Hematopoietic multipotent progenitor cell treated with erythropoietin and hydrocortisone succinate and interleukin-3 and kit ligand, for 15 days (in vitro differentiated cells): ENCODE measurements at regions not wholly inside any gene's neighbourhood (a gene's known extent, or its start where the extent isn't known, plus 50 kb on each side); places are given as distances from the start of the nearest gene placed in this dataset.

Experiments
- DNase-seq: peaks from one replicate; pipeline ENCODE4 v3.0.0-alpha.2; 2015; ENCODE audit warnings: low spot score

DNA sequence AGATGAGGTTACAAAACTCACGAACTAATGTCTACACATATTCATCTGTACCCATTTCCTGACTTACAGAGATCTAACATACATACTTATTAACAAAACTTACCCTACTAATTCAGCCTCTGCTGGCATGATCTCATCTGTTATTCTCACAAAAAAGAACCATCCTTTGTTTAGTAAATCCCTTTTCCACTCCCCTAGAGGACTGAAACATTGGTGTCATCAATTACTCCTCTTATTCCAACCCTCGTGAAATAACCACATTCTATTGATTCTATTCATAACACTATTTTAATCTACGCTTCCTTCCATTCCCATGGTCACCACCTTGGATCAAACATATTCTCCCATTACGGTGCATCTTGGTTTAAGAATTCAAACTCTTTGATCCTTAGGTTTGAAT is 505.9 kb downstream of the SI start:
- no peak for DNase-seq

DNA sequence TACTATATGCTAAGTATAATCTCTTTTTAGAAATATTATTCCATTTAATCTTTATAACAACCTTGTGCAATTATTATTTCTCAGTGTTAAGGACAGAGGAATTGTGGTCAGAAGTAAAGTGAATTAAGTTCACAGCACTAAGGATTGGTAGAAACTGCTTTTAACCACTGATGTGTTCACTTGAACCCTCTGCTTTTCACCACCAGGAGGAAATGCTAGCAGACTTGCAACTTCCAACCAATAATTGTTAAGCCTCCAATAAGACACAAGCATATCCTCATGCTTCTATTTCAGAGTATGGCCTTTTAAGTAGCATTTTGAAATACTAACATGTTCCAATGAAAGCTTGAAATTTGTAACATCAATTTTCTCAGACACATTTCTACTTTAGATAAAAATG is 527.4 kb downstream of the SI start:
- no peak for DNase-seq

DNA sequence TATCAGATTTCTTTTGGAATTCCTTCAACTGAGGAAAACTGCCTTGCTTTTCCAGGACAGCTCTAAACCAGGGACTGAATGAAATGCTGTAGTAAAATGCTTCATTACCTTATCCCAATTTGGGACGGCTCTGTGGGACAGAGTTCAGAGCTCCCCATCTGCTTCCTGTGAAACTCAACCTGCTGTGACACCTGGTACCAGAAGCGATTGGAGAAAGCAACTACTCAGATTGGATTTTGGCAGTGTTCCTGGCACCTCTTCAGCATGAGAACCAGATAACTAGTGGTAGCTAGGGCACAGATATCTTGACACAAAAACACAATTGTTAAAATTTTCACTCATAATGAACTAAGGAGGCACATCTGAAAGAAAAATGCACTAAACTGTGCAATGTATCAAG is 539.1 kb downstream of the SI start:
- no peak for DNase-seq

DNA sequence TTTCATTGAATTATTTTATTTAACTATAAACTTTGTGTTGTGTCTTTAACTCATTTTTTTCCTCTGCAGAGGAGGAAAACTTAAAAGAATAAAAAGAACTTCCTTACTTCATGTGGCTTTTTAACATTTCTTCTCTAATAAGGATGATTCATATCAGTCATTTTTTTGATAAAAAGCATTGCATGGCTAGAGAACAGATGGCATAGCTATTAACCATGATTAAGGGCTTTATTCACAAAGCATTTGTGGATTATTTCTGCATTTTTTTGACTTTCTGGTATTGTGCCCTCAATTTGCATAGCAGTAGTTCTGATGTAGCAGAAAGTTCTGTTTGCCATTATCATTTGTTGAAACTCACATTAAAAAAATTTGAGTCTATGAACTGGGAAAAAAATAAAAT is 540.8 kb downstream of the SI start:
- no peak for DNase-seq

DNA sequence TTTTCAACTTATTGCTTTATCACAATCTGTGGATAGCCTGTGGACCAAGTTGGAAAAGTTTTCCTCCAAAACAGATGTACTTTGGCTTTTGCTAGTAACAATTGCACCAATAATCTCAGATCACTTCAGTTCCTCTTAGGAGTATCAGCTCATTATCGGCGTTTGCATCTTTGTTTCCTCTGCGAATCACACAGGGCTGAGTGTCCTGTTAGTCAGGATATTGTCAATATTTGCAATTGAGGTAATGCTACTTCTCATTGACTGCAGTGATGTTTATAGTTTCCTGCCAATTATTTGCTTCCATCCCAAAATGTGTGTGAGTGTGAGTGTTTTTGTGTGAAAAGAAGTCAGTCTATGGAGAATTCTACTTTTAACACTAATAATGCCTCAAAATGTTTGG is 545.0 kb downstream of the SI start:
- DNase-seq, result no peak

DNA sequence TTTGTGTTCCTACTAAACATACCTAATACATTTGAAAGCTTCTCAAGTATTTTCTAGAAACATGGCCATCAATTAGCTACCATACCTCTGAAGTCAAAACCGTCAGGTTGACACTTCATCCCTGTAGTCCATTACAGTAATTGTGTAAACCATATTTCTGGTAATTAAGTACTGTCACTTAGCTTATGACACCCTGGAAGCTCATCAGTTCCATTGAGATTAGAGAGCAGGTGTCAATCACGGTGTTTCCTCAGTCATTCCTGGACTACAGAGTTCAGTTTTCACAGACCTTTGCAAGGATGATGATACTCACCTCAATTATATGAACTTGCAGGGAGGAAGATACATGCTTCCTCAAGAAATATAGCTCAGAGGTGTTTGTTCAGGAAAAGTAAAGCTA is 552.0 kb downstream of the SI start:
- DNase-seq, result no peak

DNA sequence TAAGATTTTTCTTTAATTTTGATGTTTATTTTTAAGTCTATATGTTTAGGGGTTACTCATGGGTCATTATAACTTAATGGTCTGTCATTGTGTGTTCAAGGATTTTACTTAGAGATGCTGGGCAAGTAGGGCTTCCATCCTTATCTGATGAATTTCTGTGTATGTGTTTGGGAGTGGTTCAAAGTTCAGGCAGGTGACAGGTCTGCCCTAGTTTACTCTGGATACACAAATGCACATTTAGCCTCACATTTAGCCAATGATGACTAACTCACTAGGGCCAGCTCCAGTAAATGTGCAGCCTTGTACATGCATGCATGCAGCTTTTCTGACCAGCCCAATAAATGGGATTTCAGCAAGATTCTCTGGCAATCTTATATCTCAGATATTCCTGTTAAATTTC is 554.1 kb downstream of the SI start:
- DNase-seq, result no peak

DNA sequence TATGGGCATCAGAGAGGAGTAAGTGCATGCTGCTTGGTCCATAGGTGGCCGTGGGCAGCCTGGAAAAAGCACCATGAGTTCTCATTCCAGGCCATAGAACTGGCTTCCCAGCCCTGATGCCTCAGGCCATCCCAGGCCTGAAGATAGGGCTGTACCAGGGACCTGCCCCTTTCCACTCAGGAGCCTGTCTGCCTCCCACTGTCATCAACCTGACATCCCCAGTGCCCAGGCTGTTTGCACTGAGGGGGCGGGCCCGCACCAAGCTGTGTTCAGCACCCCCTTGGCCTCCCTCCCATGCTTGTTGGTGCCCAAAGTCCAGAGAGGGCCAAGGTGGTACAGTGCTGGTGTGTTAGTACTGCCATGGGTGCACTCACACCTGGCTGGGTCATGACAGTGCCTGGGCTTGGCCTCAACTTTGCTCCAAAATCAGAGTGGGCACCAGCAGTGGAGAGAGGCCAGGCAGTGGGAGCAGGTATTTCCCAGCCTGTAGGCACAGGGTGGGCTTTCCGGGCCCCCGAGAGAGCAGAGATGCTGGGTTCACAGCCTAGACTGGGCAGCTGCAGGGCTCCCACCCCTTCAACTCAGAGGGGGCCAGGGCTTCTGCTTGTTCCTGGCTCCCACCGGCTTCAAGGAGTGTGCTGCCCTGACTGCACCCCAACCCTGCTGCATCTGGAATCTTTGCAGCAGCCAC is 556.1 kb downstream of the SI start:
- DNase-seq, result no peak

DNA sequence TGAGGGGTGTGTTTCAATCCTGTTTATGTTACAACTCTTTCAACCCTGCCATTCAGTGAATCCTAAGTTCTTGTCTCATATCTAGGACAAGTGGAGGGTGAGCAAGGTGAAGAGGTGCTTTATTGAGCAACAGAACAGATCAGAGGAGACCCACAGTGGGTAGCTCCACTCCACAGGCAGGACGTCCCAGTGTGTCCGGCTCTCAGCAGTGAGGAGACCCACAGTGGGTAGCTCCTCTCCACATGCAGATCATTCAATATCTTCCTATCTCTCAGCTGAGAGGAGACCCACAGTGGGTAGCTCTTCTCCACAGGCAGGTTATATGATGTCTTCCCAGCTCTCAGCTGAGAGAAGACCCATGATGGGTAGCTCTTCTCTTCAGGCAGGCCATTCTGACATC is 556.7 kb downstream of the SI start:
- DNase-seq, result no peak

DNA sequence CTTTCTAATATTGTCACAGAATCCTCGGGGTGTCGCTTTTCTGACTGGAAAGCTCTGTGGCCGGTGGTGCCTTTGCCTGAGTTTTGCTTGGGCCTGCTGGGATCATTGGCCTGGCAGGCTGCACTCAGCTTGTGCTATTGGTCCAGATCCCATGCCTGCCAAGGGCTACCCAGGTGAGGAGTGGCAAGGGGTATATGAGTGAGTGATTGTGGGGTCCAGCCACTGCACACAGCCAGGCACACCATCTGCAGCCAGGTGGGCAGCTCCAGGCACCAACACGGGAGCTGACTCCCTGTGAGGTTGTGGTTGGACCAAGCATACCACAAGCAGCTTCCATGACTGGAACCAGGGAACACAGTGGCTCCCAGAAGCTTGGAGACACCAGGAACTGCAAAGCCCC is 557.2 kb downstream of the SI start:
- DNase-seq, result no peak

DNA sequence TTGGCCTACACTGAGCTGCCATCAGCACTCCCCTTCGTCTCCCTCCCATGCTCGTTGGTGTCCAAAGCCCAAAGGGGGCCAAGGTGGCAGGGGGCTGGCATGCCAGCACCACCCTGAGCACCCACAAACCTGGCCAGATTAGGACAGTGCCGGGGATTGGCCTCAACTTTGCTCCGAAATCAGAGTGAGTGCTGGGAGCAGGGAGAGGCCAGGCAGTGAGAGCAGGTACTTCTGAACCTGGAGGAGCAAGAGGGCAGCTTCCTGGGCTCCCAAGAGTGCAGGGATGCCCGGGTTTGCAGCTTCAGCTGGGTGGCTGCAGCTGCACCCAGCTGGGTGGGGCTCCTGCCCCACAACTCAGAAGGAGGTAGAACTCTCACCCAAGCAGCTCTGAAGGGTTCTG is 563.0 kb downstream of the SI start:
- DNase-seq, result no peak

DNA sequence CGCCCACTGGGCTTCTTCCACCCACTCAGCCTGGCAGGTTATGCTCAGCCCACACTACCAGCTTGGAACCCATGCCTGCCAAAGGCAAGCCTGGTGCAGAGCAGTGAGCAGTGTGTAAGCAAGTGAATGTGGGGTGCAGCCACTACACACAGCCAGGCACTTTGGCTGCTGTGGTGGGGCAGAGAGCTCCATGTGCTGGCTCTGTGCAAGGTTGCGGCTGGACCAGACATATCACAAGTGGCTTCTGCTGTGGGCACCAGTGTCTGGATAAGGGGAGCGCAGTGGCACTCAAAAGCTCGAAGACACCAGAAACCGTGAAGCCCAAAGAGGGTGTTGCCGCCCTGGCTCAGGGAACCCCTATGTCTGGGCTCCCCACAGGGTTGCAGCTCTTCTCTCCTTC is 563.7 kb downstream of the SI start:
- no peak for DNase-seq

DNA sequence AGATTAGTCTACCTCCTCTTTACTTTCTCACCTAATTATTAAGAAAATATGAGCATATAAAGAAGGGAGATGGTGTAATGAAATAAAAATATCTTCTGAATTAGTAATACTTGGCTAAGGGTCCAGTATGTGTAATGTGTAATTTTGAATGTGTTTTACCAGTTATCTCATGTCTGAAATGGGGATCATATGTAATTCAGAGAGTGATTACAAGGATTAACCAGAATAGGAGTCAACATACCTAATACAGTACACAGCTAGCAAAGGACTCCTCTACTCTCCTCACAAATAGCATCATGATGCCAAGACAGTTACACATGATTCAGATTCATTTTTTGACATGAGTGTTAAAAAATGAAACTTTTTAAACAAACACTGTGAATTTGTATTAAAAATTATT is 570.4 kb downstream of the SI start:
- DNase-seq, result no peak

DNA sequence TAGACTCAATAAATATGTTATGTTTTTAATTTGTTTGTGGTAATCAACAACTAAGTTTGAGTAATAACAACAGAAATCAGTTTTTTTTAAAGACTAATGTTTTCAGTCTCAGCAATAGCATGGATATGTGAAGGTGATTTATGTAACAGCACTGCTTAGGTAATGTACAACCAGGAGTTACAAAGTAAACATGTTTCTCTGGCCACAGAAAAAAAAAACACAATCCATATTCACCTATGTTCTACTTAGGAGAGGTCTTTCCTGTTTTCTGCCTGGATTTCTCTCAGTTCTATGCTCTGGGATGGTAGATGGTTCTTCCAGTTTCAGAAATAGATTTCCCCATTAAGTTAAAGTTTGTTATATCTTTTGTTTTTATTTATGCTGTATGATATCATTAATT is 579.4 kb downstream of the SI start:
- DNase-seq, result no peak

DNA sequence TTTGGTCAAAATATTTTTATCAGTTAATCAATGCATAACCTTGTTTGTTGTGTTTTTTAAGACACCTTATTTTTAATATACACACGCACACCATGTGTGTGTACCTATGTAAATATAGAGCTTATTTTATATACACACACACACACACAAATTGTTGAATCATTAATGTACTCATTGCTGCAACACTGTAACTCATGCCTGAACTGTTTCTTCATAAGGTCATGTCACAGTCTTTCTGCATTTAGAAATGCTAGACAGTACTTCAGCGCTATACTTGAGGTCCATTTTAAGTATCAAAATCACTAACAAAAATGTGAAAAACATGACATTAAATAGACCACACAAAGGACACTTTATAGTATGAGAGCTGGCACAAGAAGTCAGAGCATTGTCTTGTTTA is 589.4 kb downstream of the SI start:
- DNase-seq, result no peak

DNA sequence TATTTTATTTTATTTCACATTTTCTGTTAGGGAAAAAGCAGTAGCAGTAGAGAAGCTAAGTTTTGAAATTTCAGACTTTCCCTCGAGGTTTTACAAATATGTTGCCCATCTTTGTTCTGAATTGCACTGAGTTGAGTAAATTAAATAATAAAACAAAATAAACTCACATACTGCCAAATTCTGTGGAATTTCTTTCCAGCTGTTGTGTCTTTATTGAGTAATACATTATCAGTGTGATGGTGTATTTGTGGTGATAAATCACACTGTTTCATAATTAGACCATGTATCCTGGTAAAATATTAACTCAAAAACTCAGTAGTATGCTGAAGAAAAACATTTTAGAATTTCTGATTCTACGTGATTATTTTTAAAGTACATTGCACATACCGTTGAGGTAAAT is 592.1 kb downstream of the SI start:
- DNase-seq, result no peak

DNA sequence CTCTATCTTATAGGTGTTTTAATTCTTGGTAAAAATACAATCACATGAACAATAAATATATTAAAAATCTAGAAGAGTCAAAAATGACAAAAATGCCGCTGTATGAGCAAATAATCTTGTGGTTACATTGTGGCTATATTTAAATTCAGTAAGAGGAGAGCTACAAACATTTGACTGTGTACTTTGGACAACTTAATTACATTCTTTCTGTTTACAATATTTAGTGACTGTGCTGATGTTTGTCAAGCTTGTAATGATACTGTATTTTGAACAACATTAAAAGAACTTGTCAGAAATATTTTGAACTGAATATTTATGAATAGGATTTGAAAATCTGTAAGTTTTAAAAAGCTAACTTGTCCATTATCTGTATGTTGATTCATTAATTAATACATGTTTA is 598.3 kb downstream of the SI start:
- no peak for DNase-seq

DNA sequence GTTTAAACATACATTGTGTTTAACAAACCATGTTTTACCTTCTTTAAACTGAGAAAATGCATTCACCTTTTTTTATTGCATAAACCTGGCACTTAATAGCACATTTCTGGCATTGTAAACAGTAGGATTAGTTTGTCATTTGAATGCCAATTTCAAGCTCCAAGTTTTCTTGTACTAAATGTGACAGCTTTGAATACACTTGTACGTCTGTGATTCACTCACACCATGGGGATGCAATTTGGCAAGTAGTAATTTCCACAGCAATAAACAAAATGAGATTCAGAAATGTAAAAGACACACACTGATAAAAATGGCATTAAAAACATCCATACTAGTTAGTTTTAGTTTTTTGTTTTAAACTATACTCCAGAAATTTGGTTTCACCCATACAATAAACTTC is 598.9 kb downstream of the SI start:
- no peak for DNase-seq

DNA sequence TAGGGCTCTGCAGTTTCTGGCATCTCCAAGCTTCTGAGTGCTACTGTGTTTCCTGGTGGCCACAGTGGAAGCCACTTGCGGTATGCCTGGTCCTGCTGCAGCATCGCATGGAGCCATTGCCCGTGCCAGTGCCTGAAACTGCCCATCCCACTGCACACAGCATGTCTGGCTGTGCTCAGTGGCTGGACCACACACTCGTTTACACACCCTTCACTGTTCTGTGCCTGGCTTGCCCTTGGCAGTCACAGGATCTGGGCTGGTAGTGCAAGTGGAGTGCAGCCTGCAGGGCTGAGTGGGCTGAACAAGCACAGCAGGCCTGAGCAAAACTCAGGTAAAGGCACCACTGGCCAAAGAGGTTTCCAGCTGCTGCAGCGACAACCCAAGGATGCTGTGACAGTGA is 600.0 kb downstream of the SI start:
- DNase-seq, result no peak

DNA sequence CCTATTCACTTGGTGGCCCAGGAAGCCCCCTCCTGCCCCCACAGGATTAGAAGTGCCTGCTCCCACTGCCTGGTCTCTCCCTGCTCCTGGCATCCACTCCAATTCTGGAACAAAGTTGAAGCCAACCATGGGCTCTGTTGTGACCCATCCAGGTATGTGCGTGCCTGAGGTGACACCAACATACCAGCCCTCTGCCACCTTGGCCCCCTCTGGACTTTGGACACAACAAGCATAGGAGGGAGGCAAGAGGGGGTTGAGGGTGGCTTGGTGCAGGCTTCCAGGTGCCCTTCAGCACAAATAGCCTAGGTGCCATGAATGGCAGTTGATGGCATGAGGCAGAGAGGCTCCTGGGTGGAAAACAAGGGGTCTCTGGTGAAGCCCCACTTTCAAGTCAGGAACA is 600.9 kb downstream of the SI start:
- no peak for DNase-seq

DNA sequence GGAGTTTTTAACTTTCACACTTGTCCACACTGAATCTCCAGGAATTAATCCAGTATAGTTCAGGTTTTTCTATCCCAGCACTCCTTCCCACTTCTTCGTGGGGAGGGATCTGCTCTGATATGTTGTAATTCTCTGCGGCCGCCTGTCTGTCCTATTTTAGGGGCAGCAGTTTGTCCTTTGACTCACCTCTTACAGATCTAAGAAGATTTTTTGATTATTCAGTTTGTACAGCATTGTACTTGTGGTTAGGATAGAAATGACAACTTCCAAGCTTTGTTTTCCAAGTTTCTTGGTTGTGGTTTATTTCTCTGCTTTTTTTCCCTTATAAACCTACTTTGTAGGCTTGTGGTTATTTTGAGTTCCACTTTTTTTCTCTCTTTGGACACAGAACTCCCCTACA is 601.7 kb downstream of the SI start:
- no peak for DNase-seq

DNA sequence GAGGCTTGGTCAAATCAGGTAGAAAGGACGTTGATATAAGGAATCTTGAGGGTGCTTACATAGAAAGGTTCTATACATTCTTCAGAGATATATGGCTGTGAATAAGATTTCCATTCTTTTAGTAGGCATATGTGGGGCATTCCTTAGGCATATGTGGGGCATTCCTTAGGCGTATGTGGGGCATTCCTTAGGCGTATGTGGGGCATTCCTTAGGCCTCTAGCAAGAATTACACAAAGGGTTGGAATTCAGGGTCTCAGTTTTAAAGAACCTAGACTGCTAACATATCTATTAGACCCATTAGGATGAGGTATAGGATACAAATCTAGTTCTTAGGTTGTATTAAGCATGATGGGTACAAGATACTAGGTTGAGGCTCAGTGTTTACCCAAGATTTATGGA is 607.8 kb downstream of the SI start:
- DNase-seq, result no peak

DNA sequence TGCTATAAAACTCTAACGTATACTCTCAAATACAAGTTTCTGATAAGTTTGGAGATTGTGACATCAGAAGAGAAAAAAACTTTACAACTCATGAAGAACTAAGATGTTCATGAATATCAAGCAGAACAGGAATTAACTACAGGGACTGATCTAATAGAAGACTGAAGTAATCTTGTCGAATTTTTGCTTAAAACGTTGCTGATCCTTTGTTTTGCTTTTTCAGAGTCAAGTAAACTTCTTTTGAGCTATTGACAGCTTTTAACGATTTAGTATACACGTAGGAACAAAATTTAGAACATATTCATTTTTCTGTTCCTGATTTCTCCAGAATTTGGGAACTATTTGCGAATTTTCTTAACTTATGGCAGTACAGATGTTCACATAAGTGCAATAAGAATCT is 610.2 kb downstream of the SI start:
- DNase-seq, result no peak

DNA sequence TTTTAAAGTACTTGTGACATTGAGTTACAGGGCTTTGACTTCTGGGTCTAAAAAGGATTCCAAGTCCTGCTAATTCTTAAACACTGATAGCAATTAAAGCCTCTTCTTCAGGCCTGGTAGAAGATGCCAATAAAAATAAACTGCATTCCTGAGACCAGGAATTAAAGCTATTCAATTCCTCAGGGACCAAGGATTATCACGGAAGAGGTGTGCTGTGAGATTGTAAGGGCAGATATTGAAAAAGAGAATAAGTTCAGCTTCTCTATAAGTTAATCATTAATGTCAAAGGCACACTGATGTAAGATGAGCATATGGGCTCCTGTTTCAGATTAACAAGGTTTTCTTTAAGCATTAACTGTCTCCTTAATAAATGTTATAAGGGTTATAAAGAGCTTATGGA is 611.3 kb downstream of the SI start:
- no peak for DNase-seq

DNA sequence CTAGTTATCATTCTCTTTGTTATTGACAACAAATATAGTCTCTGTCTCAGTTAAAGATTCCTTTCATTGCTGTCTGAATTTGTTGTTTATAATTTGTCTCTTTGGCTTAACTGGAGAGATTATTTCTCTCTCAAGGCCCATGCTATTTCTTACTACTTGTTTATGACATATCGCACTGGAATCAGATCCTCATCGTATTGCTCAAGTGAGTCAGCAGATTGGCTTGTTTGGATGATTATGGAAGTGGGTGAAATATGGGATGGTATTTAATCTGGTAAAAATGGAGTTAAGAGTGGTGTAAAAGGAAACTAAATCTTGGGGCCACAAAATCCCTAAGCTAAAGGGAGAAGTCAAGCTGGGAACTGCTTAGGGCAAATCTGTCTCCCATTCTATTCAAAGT is 613.1 kb downstream of the SI start:
- no peak for DNase-seq
